ENCODE measurements at regions not wholly inside any gene's neighbourhood (a gene's known extent, or its start where the extent isn't known, plus 50 kb on each side); places are given as distances from the start of the nearest gene placed in this dataset.

DNA sequence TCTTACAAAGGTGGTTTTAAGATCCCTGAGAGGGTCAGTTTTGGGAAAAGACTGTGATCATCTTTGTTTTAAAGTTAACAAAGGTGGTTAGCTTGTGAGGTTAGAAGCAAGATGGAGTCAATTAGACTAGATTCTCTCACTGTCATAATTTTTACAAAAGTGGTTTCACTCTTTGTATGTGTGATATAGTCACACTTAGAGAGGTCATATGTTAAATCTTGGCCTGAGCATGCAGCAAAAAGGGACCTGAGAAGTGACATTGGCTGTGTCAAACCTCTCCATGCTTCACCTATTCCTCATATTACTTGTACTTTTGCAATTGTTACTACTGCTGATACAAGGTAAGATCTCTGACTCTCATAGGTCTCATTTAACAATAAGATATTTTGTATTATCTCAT lies 368.0 kb downstream of the TBC1D32 start:
- H4K20me1 ChIP-seq (ENCODE audit: insufficient read depth, low read length) = no peaks in the 10 kb centered on the region
- no peak overlapping the region for H2BK20ac ChIP-seq (ENCODE audit: low read depth, low read length)
- no peak overlapping the region for H2BK5ac ChIP-seq (ENCODE audit: low read depth, low read length, poor library complexity, severe bottlenecking)
- no peak overlapping the region for H3K4ac ChIP-seq (ENCODE audit: low read depth, low read length)
- in situ Hi-C loops (cut with MboI; ENCODE audit: low sequenced_read_pairs) (no loop called here), intact Hi-C loops (cut with micrococcal nuclease) (no loop called here), dilution Hi-C loops (cut with HindIII; ENCODE audit: low sequenced_read_pairs, unreplicated experiment) (no loop called here)
- H3K23ac ChIP-seq (ENCODE audit: low read depth, low read length) = no peak overlapping the region
- no peak overlapping the region for H3K14ac ChIP-seq (replicated peaks; ENCODE audit: low read depth, low read length)
- H2AFZ ChIP-seq (replicated peaks; ENCODE audit: low read length, poor library complexity) = no peak overlapping the region
- H3K18ac ChIP-seq (ENCODE audit: low read depth, low read length) = no peak overlapping the region
- H3K27ac ChIP-seq (ENCODE audit: insufficient read depth, low read length) = no peak overlapping the region
- H3K36me3 ChIP-seq (ENCODE audit: control insufficient read depth, insufficient read depth, low read length) = no peaks in the 10 kb centered on the region
- 0 out of 2 replicates have a peak, but pooled peaks cover 2% of the 10 kb centered on the region for H3K9me3 ChIP-seq (ENCODE audit: control insufficient read depth, insufficient read depth, low read length)
- CTCF ChIA-PET = no interaction called here
- H2AK9ac ChIP-seq (replicated peaks; ENCODE audit: low read depth, low read length, poor library complexity) = no peak overlapping the region
- no peak overlapping the region for H3K4me2 ChIP-seq (ENCODE audit: low read depth, low read length)
- H3K79me1 ChIP-seq (ENCODE audit: low read depth in 1 of 2, low read length in 2 of 2) = no peaks in the 10 kb centered on the region
- DNase-seq = no peak
- POLR2A ChIA-PET (ENCODE audit: unreplicated experiment) = no interaction called here
- no peak overlapping the region for H4K91ac ChIP-seq (ENCODE audit: insufficient read depth, low read depth, low read length)
- no peaks in the 10 kb centered on the region for H3K9me1 ChIP-seq (ENCODE audit: insufficient read depth, low read length)
- H3K56ac ChIP-seq (ENCODE audit: extremely low read depth, insufficient read depth, low read length) = no peak overlapping the region
- no peak overlapping the region for H2BK15ac ChIP-seq (ENCODE audit: low read depth, low read length)
- H2BK120ac ChIP-seq (ENCODE audit: low read depth, low read length) = no peak overlapping the region
- H4K8ac ChIP-seq (ENCODE audit: low read depth in 2 of 2, low read length in 2 of 2) = no peak overlapping the region
- no peak overlapping the region for H3K4me3 ChIP-seq (ENCODE audit: insufficient read depth, low read depth, low read length)
- TF ChIP-seq RFX5 (IDR thresholded peaks at IDR 0.05; ENCODE audit: low read depth, low read length) = no peak
- TF ChIP-seq, protein P1, sequence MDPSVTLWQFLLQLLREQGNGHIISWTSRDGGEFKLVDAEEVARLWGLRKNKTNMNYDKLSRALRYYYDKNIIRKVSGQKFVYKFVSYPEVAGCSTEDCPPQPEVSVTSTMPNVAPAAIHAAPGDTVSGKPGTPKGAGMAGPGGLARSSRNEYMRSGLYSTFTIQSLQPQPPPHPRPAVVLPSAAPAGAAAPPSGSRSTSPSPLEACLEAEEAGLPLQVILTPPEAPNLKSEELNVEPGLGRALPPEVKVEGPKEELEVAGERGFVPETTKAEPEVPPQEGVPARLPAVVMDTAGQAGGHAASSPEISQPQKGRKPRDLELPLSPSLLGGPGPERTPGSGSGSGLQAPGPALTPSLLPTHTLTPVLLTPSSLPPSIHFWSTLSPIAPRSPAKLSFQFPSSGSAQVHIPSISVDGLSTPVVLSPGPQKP (IDR thresholded peaks at IDR 0.05; ENCODE audit: borderline replicate concordance, low read depth, low read length) = no peak
- TF ChIP-seq, protein P2, sequence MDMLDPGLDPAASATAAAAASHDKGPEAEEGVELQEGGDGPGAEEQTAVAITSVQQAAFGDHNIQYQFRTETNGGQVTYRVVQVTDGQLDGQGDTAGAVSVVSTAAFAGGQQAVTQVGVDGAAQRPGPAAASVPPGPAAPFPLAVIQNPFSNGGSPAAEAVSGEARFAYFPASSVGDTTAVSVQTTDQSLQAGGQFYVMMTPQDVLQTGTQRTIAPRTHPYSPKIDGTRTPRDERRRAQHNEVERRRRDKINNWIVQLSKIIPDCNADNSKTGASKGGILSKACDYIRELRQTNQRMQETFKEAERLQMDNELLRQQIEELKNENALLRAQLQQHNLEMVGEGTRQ (IDR thresholded peaks at IDR 0.05; ENCODE audit: low read depth, low read length) = no peak
- no peak for TF ChIP-seq MXI1 (IDR thresholded peaks at IDR 0.05; ENCODE audit: borderline replicate concordance, low read depth, low read length)
- TF ChIP-seq RCOR1 (IDR thresholded peaks at IDR 0.05; ENCODE audit: insufficient replicate concordance, low read length) = no peak
- no peak for TF ChIP-seq SMC3 (IDR thresholded peaks at IDR 0.05; ENCODE audit: low read depth, low read length)
- TF ChIP-seq BHLHE40 (IDR thresholded peaks at IDR 0.05; ENCODE audit: low read depth, low read length) = no peak
- TF ChIP-seq, protein P3, sequence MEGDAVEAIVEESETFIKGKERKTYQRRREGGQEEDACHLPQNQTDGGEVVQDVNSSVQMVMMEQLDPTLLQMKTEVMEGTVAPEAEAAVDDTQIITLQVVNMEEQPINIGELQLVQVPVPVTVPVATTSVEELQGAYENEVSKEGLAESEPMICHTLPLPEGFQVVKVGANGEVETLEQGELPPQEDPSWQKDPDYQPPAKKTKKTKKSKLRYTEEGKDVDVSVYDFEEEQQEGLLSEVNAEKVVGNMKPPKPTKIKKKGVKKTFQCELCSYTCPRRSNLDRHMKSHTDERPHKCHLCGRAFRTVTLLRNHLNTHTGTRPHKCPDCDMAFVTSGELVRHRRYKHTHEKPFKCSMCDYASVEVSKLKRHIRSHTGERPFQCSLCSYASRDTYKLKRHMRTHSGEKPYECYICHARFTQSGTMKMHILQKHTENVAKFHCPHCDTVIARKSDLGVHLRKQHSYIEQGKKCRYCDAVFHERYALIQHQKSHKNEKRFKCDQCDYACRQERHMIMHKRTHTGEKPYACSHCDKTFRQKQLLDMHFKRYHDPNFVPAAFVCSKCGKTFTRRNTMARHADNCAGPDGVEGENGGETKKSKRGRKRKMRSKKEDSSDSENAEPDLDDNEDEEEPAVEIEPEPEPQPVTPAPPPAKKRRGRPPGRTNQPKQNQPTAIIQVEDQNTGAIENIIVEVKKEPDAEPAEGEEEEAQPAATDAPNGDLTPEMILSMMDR (conservative IDR thresholded peaks at IDR 0.05; ENCODE audit: low read depth, low read length) = no peak
- no peak for TF ChIP-seq MAFK (IDR thresholded peaks at IDR 0.05; ENCODE audit: low read depth, low read length)
- TF ChIP-seq FOS (IDR thresholded peaks at IDR 0.05; ENCODE audit: low read depth, low read length) = no peak
- no peak for TF ChIP-seq MAZ (IDR thresholded peaks at IDR 0.05; ENCODE audit: borderline replicate concordance, low read depth, low read length)
- TF ChIP-seq NFE2L2 (IDR thresholded peaks at IDR 0.05; ENCODE audit: low read depth, low read length) = no peak
- no peak for TF ChIP-seq POLR2A (IDR thresholded peaks at IDR 0.05; ENCODE audit: low read depth, low read length)
- no TSS peak for BruUV-seq (replicated peaks)
- H3K27me3 ChIP-seq (ENCODE audit: control insufficient read depth, insufficient read depth, low read length) = no peaks in the 10 kb centered on the region
- no peaks in the 10 kb centered on the region for H3K4me1 ChIP-seq (ENCODE audit: control insufficient read depth, insufficient read depth, low read length)
- no peak overlapping the region for H2AK5ac ChIP-seq (ENCODE audit: low read depth, low read length)
- no peak overlapping the region for H4K5ac ChIP-seq (ENCODE audit: low read depth, low read length)
- no peak overlapping the region for H3K9ac ChIP-seq (ENCODE audit: low read depth, low read length)
- ATAC-seq (ENCODE audit: low read depth) = no peak

Measured in IMR-90 (cell line).